GM18870 (cell line): ENCODE measurements at regions not wholly inside any gene's neighbourhood (a gene's known extent, or its start where the extent isn't known, plus 50 kb on each side); places are given as distances from the start of the nearest gene placed in this dataset.

ENCODE experiments used
- ATAC-seq: cut with Tn5 transposase; IDR thresholded peaks from one replicate; pipeline ENCODE4 v1.9.1; 2021; ENCODE audit warnings: moderate library complexity; ENCODE audit not compliant: unreplicated experiment

DNA sequence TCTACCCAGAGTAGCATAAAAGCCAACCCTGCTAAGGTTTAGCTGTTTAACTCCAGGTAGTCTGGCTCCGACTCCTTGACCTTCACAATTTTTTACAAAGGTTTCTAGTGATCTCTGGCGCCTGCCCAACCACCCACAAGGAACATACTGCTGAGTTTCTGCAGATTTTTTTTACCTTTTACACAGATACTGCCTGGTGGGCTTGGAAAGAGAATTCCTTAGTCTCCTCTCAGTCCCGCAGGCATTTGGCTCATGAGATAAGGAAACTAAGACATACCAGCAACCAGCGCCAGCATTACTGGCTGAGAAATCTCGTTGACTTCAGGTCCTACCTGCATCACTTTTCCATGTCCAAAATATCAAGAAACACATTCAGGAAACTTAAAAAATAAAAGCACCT is 51.1 kb upstream of the LYZL1 start:
- ATAC-seq, result no peak

DNA sequence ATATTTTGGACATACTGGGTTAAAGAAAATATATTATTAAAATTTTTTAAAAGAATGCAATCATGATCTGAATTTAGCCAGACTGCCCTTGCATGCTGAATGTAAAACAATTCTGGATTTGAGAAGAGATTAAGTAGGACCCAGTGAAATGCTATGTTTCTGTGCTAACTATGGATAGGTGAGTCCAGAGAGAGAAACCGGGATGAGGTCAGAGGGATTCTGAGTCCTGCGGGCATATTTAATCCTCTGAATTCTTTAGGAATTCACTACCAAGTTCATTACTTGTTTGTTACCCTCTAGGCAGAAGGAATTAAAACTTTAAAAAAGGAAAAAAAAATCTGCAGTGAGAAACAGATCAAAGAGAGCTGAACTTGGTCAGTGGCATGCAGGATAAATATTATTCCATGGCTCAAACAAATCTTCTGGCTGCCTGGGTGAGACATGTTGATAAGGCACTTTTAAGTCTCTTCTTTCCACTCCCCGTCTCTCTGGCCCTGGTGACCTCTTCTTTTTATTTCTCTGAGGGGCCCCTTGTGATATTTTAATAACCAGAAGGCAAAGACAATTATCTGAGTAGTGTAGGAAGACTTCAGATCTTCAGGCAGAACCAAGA is 50.2 kb upstream of the LYZL1 start:
- no peak for ATAC-seq
